ENCODE measurements at regions not wholly inside any gene's neighbourhood (a gene's known extent, or its start where the extent isn't known, plus 50 kb on each side); places are given as distances from the start of the nearest gene placed in this dataset.

DNA sequence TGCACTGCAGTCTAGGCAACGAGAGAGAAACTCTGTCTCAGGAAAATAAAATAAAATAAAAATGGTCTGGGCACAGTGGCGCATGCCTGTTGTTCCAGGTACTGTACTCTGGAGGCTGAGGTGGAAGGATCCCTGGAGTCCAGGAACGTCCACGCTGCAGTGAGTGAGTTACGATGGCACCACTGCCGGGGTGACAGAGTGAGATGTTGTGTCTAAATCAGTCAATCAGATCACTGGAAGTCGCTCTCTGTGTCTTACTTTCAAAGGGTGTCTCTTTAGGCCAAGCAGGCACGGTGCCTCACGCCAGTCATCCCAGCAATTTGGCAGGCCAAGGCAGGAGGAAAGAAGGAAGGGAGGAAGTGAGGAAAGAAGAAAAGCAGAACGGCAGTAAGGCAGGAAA, 112.2 kb upstream of the ANKRD30BL start (continued):
- TF ChIP-seq, protein P1, sequence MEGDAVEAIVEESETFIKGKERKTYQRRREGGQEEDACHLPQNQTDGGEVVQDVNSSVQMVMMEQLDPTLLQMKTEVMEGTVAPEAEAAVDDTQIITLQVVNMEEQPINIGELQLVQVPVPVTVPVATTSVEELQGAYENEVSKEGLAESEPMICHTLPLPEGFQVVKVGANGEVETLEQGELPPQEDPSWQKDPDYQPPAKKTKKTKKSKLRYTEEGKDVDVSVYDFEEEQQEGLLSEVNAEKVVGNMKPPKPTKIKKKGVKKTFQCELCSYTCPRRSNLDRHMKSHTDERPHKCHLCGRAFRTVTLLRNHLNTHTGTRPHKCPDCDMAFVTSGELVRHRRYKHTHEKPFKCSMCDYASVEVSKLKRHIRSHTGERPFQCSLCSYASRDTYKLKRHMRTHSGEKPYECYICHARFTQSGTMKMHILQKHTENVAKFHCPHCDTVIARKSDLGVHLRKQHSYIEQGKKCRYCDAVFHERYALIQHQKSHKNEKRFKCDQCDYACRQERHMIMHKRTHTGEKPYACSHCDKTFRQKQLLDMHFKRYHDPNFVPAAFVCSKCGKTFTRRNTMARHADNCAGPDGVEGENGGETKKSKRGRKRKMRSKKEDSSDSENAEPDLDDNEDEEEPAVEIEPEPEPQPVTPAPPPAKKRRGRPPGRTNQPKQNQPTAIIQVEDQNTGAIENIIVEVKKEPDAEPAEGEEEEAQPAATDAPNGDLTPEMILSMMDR (IDR thresholded peaks at IDR 0.05 in 2 of 3, conservative IDR thresholded peaks at IDR 0.05 in 1 of 3; ENCODE audit: control insufficient read depth in 2 of 3, extremely low read depth in 1 of 3, insufficient read depth in 1 of 3, low read depth in 3 of 3, low read length in 3 of 3) = no peak

GRCh38 chr2:132275396-132275795, 113.6 kb upstream of the ANKRD30BL start:
- WGBS (ENCODE audit: insufficient coverage, insufficient replicate concordance, low lambda C conversion rate, missing lambda C conversion rate) = 72% methylated on average over 17 of the region's 17 CpGs
- ChIA-PET RAD21 (ENCODE audit: unreplicated experiment) (no interaction called here), POLR2A (no interaction called here), CTCF (no interaction called here), SMC1A (ENCODE audit: uncharacterized antibody, unreplicated experiment) (no interaction called here)
- H3K27me3 ChIP-seq (replicated peaks in 1 of 2; ENCODE audit: control insufficient read depth in 2 of 2, insufficient read depth in 2 of 2, low read length in 1 of 2) = no peaks in the 10 kb centered on the region
- ATAC-seq = no peak
- H3K27ac ChIP-seq (ENCODE audit: control insufficient read depth, insufficient read depth) = no peak overlapping the region
- no peaks in the 10 kb centered on the region; the same call in 2 of the 3 replicates for H3K9me3 ChIP-seq (replicated peaks; ENCODE audit: control insufficient read depth, insufficient read depth, low read length)
- no peak for DNase-seq (ENCODE audit: low read depth, low spot score)
- H3K9ac ChIP-seq (ENCODE audit: control insufficient read depth, insufficient read depth, low read length) = no peak overlapping the region
- no peak overlapping the region for H2AFZ ChIP-seq (ENCODE audit: control insufficient read depth, low read depth, low read length)
- H3K4me1 ChIP-seq (ENCODE audit: control insufficient read depth, insufficient read depth, low read length) = no peaks in the 10 kb centered on the region
- TF ChIP-seq EGR1 (IDR thresholded peaks at IDR 0.05; ENCODE audit: borderline replicate concordance in 1 of 2, low read depth in 2 of 2, low read length in 2 of 2) = no peak
- TF ChIP-seq KLF5 (IDR thresholded peaks at IDR 0.05; ENCODE audit: partially characterized antibody) = no peak
- no peak for TF ChIP-seq ZBED1 (IDR thresholded peaks at IDR 0.05; ENCODE audit: borderline replicate concordance)
- TF ChIP-seq NR2C1 (IDR thresholded peaks at IDR 0.05) = no peak
- TF ChIP-seq KAT2A (conservative IDR thresholded peaks at IDR 0.05; ENCODE audit: control insufficient read depth, low read depth, low read length) = no peak
- TF ChIP-seq, protein P2, sequence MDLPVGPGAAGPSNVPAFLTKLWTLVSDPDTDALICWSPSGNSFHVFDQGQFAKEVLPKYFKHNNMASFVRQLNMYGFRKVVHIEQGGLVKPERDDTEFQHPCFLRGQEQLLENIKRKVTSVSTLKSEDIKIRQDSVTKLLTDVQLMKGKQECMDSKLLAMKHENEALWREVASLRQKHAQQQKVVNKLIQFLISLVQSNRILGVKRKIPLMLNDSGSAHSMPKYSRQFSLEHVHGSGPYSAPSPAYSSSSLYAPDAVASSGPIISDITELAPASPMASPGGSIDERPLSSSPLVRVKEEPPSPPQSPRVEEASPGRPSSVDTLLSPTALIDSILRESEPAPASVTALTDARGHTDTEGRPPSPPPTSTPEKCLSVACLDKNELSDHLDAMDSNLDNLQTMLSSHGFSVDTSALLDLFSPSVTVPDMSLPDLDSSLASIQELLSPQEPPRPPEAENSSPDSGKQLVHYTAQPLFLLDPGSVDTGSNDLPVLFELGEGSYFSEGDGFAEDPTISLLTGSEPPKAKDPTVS (IDR thresholded peaks at IDR 0.05; ENCODE audit: low read depth, low read length) = no peak
- TF ChIP-seq BMI1 (IDR thresholded peaks at IDR 0.05; ENCODE audit: borderline replicate concordance) = no peak
- no peak for TF ChIP-seq ATF3 (IDR thresholded peaks at IDR 0.05; ENCODE audit: borderline replicate concordance, extremely low read depth, low read depth, low read length)
- no peak for FAIRE-seq
- H4K20me1 ChIP-seq (ENCODE audit: control insufficient read depth, insufficient read depth) = no peaks in the 10 kb centered on the region
- H3K4me2 ChIP-seq (ENCODE audit: control insufficient read depth, insufficient read depth) = no peak overlapping the region
- no peaks in the 10 kb centered on the region for H3K36me3 ChIP-seq (ENCODE audit: control insufficient read depth in 2 of 2, insufficient read depth in 2 of 2, low read length in 1 of 2)
- H3K79me2 ChIP-seq (ENCODE audit: control insufficient read depth, insufficient read depth, low read length) = no peaks in the 10 kb centered on the region
- intact Hi-C loops (cut with micrococcal nuclease; ENCODE audit: unreplicated experiment) (no loop called here), in situ Hi-C loops (cut with MboI) (no loop called here)
- no TSS peak for BruUV-seq (replicated peaks)
- no peak overlapping the region for H3K4me3 ChIP-seq

All from GM12878 (cell line).